ENCODE measurements at regions not wholly inside any gene's neighbourhood (a gene's known extent, or its start where the extent isn't known, plus 50 kb on each side); places are given as distances from the start of the nearest gene placed in this dataset.

- no peak for DNase-seq (ENCODE audit: low read depth in 2 of 2)
Observed at GRCh38 chr10:78770167-78771090, 298.3 kb upstream of the ZMIZ1 start.

- DNase-seq (ENCODE audit: low read depth in 2 of 2) = no peak
Observed at GRCh38 chr10:78771260-78771659, 297.5 kb upstream of the ZMIZ1 start.

- no peak for DNase-seq (ENCODE audit: low read depth in 2 of 2)
Observed at GRCh38 chr10:78771808-78772455, 296.8 kb upstream of the ZMIZ1 start.

DNA sequence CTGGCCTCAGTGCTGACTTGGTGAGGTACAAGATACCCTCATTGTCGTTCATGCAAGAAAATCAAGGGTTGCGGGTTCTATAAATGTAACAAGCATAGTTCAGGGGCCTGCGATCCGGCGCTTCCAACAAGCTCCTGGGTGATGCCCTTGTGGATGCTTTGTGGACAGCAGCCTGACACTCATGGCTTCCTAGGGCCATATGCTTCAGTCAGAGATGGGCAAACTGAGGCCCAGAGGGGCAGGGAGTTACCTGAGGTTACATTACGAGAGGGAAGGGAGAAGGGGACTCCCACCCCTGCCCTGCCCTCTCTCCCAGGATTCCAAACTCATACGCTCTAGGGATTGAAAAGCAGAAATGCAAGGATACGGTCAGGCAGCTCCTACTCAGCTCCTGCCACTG lies 296.3 kb upstream of the ZMIZ1 start:
- no peak for DNase-seq (ENCODE audit: low read depth in 2 of 2)

DNA sequence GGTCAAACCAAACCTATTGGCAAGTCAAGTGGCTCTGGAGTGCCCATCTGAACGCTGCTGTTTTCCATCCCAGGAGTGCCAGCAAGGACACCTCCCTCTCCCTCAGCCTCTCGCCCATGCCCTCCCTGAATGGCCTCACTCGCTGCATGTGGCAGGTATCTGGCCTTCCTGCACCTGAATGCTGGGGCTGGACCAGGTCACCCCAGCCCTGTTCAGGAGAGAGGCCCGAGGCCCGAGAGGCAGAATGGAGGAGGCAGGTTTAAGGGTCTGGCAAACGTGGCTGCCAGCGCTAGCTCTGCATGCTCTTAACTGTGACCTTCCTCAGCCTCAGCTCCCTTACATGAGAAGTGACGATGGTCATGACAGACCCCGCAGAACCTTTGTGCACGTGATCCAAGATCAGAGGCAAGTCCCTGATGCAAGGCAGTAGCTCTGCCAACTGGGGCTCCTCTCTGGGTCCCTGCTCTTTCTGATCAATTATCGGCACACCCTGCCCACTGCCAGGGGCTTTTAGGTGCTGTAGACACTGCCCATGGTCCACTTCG lies 295.7 kb upstream of the ZMIZ1 start:
- DNase-seq (ENCODE audit: low read depth in 2 of 2) = no peak

DNA sequence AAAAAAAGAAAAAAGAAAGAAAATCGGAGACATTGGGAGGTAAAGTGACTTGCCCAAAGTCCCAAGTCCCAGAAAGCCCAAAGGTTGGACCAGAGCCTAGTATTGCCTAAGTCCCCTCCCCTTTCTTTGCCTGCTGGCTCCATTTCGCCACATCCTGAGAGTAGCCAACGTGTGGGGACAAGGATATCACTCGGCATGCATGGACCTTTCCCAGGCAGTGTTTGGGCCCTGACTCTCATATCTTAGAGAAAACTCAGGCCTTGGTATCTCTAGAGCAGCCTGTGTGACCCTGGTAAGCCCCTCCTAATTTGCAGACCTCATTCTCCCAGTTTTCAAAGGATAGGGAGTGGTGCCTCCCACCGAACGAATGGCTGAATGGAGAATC lies 294.2 kb upstream of the ZMIZ1 start:
- no peak for DNase-seq (ENCODE audit: low read depth in 2 of 2)

DNA sequence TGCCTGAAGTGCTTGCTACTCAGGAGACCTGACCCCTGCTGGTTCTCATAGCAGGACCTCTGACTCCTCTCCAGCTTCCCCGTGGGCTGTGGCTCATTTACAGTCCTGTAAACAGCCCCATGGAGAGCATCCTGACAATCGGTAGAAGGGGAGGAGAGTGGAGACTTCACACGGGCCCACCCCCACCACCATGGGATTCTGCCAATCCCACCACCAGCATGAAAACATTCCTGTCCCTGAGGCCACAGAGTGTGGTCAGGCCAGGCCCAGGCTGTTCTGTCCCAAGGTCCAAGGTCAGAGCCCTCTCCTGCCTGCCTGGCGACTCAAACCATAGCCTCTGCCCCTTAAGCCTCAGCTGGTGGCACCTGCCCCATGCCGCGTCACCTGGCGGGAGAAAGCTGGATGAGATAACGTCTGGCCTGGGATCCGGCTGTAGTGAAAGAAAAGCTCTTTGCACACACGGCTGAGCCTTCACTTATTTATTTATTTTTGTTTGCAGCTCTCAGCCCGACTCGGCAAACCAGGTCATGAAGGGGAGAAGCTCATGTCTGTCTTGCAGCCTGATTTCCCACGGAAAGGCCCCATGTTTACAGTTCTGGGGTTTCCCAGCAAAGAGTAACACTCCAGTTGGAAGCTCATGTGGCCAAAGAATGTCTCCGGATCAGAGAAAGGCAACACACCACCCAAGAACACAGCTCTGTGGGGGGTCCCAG lies 293.6 kb upstream of the ZMIZ1 start:
- no peak for DNase-seq (ENCODE audit: low read depth in 2 of 2)

GRCh38 chr10:78775891-78776290 lies 292.9 kb upstream of the ZMIZ1 start:
- no peak for DNase-seq (ENCODE audit: low read depth in 2 of 2)

- DNase-seq (ENCODE audit: low read depth in 2 of 2) = no peak
Observed at GRCh38 chr10:78776756-78777155, 292.0 kb upstream of the ZMIZ1 start.

DNA sequence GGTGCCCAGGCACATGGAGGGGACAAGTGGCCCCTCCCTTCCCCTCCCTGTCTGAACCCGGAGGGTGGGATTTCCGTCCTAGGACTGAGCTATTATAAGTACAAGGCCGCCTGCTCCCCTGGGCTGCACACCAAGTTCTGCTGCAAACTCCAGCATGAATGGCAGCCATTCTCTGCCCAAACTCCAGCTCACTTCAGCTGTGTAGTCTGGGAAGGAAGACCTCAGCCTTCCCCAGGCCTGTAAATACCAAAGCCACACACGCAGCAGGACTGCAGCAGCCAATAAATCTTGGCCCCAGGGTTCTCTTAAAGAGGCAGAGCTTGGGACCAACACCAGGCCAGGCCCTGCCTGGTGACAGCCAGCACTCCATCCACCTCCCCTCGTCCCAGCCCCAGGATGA lies 291.3 kb upstream of the ZMIZ1 start:
- no peak for DNase-seq (ENCODE audit: low read depth in 2 of 2)

- no peak for DNase-seq (ENCODE audit: low read depth in 2 of 2)
Observed at GRCh38 chr10:78777867-78778266, 290.9 kb upstream of the ZMIZ1 start.

DNA sequence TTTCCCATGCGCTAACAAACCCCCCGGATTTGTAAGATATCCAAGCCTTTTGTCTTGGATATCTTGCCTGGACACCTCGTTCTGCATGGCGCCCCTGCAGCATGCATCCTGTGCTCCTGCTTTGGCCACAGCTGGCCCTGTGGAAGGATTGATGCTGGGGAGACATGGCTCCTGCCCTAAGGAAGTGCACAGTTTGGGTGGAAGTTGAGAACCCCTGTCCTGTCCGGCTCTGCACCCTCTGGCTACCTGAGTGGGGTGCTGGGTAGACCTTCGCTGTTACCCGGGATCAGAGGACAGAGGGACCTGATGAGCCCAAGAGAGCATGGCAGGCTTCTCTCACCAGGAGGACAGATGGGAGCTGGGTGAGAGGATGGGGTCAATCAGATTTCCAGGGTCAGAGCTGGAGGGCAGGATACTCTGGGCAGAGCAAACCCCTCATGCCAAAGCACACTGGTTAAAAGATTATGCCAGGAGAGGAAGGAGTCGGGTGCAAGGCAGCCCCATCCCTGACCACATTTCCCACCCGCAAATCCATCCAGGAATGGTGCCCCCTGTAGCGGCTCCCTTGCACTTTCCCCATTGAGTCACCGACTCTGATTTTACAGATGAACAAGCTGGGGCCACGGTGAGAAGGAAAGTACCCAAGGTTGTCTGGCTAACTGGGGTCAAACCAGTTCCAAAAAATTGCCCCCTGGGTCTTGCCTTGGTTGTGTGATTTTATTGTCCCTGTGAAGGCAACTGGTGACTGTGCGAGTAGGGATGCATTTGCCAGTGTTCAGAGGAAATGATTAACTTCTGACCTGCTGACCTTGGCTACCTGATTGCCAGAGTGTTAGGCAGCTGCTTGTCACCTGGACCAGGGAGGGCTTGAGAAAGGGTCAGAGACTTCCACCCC lies 290.1 kb upstream of the ZMIZ1 start:
- DNase-seq (ENCODE audit: low read depth in 2 of 2) = no peak

DNA sequence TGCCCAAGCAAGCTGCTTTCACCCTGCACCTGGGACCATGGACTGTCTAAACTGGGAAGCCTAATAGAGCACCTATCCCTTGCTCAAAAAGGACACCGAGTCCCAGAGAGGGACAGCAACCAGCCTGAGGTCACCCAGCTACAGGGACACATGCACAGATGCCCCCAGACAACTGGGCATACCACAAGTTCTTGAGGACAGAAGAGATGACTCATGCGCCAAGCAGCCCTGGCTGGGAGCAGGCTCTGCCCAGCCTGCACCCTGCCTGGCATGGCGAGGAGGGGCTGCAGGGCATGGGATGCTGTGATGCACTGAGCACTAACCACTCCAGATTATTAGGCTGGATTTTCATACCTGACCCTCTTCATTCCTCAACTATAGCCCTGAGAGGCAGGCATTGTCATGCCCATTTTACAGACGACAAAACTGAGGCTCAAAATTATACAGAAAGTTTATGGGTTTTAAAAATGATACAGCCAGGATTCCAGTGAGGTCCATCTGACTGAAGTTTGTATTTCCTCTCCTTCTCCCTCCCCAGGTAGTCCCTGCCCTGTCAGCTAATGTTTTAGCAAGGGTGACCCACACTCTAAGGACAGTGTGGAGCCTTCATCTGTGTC lies 289.3 kb upstream of the ZMIZ1 start:
- DNase-seq (ENCODE audit: low read depth in 2 of 2) = no peak

GRCh38 chr10:78780551-78780961 lies 288.2 kb upstream of the ZMIZ1 start:
- DNase-seq (ENCODE audit: low read depth in 2 of 2) = no peak

GRCh38 chr10:78781251-78781913 lies 287.4 kb upstream of the ZMIZ1 start:
- DNase-seq (ENCODE audit: low read depth in 2 of 2) = no peak

GRCh38 chr10:78781991-78782390 lies 286.8 kb upstream of the ZMIZ1 start:
- DNase-seq (ENCODE audit: low read depth in 2 of 2) = no peak

DNA sequence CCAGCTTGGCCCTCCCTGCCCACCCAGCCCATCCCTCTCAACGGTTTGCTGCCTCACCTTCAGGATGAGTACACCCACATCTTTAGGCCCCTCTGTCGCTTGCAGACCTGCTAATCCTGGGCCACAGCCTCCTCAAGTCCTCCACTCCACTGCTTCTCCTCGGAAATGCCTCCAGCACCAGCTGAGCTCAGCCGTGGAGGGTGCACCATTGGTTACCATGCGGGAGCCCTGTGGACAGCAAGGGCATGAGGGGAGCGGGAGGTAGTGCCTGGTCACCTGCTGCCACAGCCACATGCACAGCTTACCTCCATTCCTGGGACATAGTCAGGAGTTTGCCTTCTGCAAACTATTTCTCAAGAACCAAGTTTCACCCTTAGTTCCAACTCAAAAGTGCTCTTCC lies 286.3 kb upstream of the ZMIZ1 start:
- no peak for DNase-seq (ENCODE audit: low read depth in 2 of 2)

- DNase-seq (ENCODE audit: low read depth in 2 of 2) = no peak
Observed at GRCh38 chr10:78783753-78784152, 285.0 kb upstream of the ZMIZ1 start.

GRCh38 chr10:78784546-78784945 lies 284.2 kb upstream of the ZMIZ1 start:
- no peak for DNase-seq (ENCODE audit: low read depth in 2 of 2)

DNA sequence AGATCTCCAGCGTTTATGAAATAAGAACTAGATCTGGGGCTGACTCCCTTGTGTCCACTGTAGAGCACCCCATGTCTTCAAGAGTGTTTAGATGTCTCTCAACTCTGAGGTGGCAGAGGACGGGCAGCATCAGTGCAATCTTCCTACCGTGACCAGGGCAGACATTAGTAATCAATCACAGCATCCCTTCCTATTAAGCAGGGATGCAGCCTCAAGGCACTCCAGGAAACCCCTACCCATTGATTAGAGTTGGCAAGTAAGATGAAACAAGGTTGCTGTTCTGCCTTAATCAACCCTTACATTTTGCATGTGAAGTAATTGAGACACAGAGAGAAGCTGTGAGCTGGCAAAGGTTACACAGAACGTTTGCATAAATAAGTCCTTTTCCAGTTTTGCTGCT lies 283.7 kb upstream of the ZMIZ1 start:
- DNase-seq (ENCODE audit: low read depth in 2 of 2) = no peak
